ENCODE measurements at regions not wholly inside any gene's neighbourhood (a gene's known extent, or its start where the extent isn't known, plus 50 kb on each side); places are given as distances from the start of the nearest gene placed in this dataset.

GRCh38 chr2:240255811-240256703, 115.6 kb upstream of the OTOS start:
- TF ChIP-seq REST (IDR thresholded peaks at IDR 0.05; ENCODE audit: low read depth, low read length) (no peak), YY1 (IDR thresholded peaks at IDR 0.05; ENCODE audit: low read depth) (no peak), POLR2AphosphoS5 (IDR thresholded peaks at IDR 0.05; ENCODE audit: low read depth, low read length) (no peak)

Measured in SK-N-SH (cell line).